Nephron (organoid): ENCODE measurements at regions not wholly inside any gene's neighbourhood (a gene's known extent, or its start where the extent isn't known, plus 50 kb on each side); places are given as distances from the start of the nearest gene placed in this dataset.
A peak's percentile ranks its signal among the peaks of the same experiment; 100 is the strongest.

Source experiments
- H3K27ac Mint-ChIP-seq, 3 experiments: 2 replicates each; pipeline ENCODE4 v1.8.0; 2020; ENCODE audit warnings: mixed read lengths in 3 of 3, mild to moderate bottlenecking in 2 of 3, moderate library complexity in 1 of 3
- H3K27me3 Mint-ChIP-seq: 2 replicates; pipeline ENCODE4 v1.8.0; 2021; ENCODE audit warnings: low read depth, mild to moderate bottlenecking, moderate library complexity, mixed read lengths
- H3K36me3 Mint-ChIP-seq: 2 replicates; pipeline ENCODE4 v1.8.0; 2020; ENCODE audit warnings: low read depth, mixed read lengths
- H3K4me1 Mint-ChIP-seq: 2 replicates; pipeline ENCODE4 v1.8.0; 2020; ENCODE audit warnings: mixed read lengths
- H3K4me3 Mint-ChIP-seq, 3 experiments: 2 replicates each; pipeline ENCODE4 v1.8.0; 2020; ENCODE audit warnings: mild to moderate bottlenecking in 3 of 3, mixed read lengths in 3 of 3, moderate library complexity in 2 of 3
- H3K9me3 Mint-ChIP-seq: 2 replicates; pipeline ENCODE4 v1.8.0; 2020; ENCODE audit warnings: mixed read lengths
- TF ChIP-seq, protein P1 (sequence below), 3 experiments: fragments of 200-600 bp; sonication (generic); IDR thresholded peaks; one replicate each; pipeline ENCODE4 v1.5.0; 2021; ENCODE audit warnings: antibody characterized with exemption in 3 of 3; ENCODE audit not compliant: unreplicated experiment in 3 of 3

DNA sequence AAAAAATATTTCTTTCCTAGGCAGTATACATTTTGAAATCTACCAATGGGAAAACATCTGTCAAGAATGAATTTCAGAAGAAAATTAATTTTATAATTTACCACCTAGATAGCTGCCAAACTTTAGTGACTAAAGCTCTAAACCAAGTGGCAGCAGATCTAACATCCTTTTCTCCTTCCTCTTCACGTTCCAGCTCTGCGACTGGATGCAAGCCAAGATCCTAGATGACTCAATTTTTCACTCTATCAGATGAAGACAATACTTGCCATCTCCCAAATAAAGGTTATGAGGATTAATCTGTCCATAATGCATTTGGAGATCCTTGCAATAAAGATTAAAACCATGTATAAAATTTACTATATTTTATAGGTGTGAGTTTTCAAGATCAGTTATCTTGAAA, 66.7 kb upstream of the MIR17HG start:
- Mint-ChIP-seq H3K27me3 (no peaks in the 10 kb centered on the region), H3K27ac (no peak overlapping the region), H3K4me3 (no peak overlapping the region), H3K9me3 (peaks cover 13% of the 10 kb centered on the region), H3K36me3 (no peaks in the 10 kb centered on the region), H3K4me1 (no peaks in the 10 kb centered on the region)
- TF ChIP-seq, protein P1, sequence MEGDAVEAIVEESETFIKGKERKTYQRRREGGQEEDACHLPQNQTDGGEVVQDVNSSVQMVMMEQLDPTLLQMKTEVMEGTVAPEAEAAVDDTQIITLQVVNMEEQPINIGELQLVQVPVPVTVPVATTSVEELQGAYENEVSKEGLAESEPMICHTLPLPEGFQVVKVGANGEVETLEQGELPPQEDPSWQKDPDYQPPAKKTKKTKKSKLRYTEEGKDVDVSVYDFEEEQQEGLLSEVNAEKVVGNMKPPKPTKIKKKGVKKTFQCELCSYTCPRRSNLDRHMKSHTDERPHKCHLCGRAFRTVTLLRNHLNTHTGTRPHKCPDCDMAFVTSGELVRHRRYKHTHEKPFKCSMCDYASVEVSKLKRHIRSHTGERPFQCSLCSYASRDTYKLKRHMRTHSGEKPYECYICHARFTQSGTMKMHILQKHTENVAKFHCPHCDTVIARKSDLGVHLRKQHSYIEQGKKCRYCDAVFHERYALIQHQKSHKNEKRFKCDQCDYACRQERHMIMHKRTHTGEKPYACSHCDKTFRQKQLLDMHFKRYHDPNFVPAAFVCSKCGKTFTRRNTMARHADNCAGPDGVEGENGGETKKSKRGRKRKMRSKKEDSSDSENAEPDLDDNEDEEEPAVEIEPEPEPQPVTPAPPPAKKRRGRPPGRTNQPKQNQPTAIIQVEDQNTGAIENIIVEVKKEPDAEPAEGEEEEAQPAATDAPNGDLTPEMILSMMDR (IDR thresholded peaks at IDR 0.05; ENCODE audit: unreplicated experiment in 3 of 3): no peak

DNA sequence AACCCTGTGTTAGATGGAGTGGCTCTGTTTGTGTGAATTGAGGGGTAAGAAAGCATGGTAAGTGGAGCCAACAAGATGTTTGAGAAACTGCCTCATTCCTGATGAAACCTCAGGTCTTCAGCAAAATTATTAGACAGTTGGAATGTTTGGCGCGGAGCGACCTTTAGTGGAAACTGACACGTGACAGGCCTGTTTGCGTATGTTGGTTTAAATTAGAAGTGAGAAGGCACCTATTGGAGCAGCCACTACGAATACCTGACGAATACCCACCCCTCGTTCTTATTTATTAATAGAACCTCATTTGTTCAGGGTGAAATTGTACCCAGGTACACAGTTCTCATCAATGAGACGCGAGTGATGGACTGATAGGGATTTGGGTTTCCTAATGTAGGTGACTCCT, 63.2 kb upstream of the MIR17HG start:
- no peaks in the 10 kb centered on the region for H3K4me1 Mint-ChIP-seq
- TF ChIP-seq, protein P1 (IDR thresholded peaks at IDR 0.05; ENCODE audit: unreplicated experiment in 3 of 3): no peak
- H3K9me3 Mint-ChIP-seq: no peaks in the 10 kb centered on the region
- no peak overlapping the region for H3K27ac Mint-ChIP-seq
- H3K4me3 Mint-ChIP-seq: no peak overlapping the region
- H3K36me3 Mint-ChIP-seq: no peaks in the 10 kb centered on the region
- no peaks in the 10 kb centered on the region for H3K27me3 Mint-ChIP-seq

DNA sequence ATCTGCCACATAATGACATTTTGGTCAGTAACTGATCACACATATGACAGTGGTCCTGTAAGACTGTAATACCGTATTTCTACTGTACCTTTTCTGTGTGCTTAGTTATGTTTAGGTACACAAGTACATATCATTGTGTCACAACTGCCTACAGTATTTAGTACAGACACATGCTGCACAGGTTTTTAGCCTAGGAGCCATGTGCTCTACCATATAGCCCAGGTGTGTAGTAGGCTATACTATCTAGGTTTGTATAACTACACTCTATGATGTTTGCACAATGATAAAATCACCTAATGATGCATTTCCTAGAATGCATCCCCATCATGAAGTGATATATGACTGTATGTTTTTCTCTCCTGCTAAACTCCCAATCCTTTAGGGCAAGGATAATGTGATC, 61.2 kb upstream of the MIR17HG start:
- Mint-ChIP-seq H3K27me3 (peaks cover 6% of the 10 kb centered on the region), H3K4me3 (no peak overlapping the region), H3K27ac (no peak overlapping the region), H3K9me3 (no peaks in the 10 kb centered on the region), H3K36me3 (no peaks in the 10 kb centered on the region), H3K4me1 (peaks cover 4% of the 10 kb centered on the region)
- TF ChIP-seq, protein P1 (IDR thresholded peaks at IDR 0.05; ENCODE audit: unreplicated experiment in 3 of 3): no peak

DNA sequence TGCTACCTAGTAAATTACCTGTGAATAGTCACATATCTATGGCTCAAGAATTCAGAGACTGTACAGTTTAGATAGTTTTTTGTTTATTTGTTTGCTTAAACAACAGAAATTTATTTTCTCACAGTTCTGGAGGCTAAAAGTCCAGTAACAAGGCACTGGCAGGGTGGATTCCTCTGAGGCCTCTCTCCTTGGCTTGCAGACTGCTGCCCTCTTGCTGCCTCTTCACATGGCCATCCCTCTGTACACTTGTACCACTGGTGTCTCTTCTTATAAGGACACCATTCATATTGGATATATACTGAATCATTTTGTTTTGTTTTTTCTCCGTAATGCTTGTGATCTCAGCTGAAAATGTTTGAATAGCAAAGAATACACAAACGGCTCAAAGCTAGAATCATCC, 56.4 kb upstream of the MIR17HG start:
- Mint-ChIP-seq H3K27me3 (peaks cover 8% of the 10 kb centered on the region), H3K36me3 (no peaks in the 10 kb centered on the region), H3K27ac (no peak overlapping the region), H3K4me3 (no peak overlapping the region), H3K9me3 (no peaks in the 10 kb centered on the region), H3K4me1 (peaks cover 13% of the 10 kb centered on the region)
- TF ChIP-seq, protein P1 (IDR thresholded peaks at IDR 0.05; ENCODE audit: unreplicated experiment in 3 of 3): no peak

DNA sequence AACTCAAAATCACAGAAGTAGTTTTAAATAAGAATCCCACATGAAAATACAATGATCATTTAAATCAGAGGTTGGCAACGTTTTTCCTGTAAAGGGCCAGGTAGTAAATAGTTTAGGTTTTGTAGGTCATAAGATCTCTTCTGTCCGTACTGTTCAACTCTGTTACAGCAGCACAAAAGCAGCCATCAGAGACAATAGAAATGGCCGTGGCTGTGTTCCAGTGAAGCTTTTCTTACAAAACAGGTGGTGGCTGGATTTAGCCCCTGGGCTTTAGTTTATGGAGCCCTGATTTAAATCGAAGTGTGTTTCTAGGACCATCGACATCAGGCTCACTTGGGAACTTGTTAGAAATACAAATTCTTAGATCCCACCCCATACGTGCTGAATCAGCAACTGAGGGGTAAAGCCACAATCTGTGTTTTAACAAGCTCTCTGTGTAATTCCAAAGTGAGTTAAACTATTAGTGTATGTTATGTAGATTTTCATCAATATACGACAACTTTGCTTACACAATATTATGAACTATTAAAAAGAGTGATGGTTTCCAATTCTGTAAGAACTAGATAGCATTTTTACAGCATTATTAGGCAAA, 54.8 kb upstream of the MIR17HG start:
- Mint-ChIP-seq H3K27me3 (peaks cover 8% of the 10 kb centered on the region), H3K9me3 (no peaks in the 10 kb centered on the region), H3K4me3 (no peak overlapping the region), H3K27ac (peak overlapping the region in 1 of 3 experiments; percentile 11), H3K36me3 (no peaks in the 10 kb centered on the region), H3K4me1 (peaks cover 13% of the 10 kb centered on the region)
- TF ChIP-seq, protein P1 (IDR thresholded peaks at IDR 0.05; ENCODE audit: unreplicated experiment in 3 of 3): no peak

DNA sequence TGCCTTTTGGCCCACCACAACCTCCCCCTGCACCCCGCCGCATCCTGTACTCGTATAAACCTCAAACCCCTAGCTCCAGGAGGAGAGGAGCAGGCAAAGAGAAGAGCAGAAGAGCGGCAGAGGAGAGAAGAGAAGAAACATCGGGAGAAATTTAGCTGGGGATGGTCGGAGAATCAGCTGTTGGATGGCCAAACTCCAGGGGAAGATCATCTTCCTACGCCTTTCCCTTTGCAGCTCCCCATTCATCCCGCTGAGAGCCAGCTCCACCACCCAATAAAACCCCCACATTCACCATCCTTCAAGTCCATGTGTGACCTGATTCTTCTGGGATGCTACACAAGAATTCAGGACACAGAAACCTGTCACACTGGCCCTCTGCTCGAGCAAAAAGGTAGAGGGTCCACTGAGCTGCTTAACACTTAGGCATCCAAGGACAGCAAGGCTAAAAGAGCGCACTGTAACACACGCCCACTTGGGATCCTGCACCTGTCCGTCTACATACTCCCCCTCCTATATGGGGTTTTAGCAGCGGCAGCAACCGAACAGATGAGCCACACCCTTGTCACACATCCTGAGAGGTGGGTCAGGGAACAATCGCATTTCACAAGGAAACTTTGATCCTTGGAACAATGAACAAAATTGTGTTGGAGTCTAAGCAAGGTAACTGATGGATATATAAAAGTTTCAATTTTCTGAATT, 51.6 kb upstream of the MIR17HG start:
- H3K36me3 Mint-ChIP-seq: no peaks in the 10 kb centered on the region
- no peak overlapping the region for H3K27ac Mint-ChIP-seq
- no peaks in the 10 kb centered on the region for H3K9me3 Mint-ChIP-seq
- no peak overlapping the region for H3K4me3 Mint-ChIP-seq
- peaks cover 13% of the 10 kb centered on the region for H3K4me1 Mint-ChIP-seq
- TF ChIP-seq, protein P1 (IDR thresholded peaks at IDR 0.05; ENCODE audit: unreplicated experiment in 3 of 3): no peak
- peaks cover 5% of the 10 kb centered on the region for H3K27me3 Mint-ChIP-seq
